GM10266 (cell line): ENCODE measurements at regions not wholly inside any gene's neighbourhood (a gene's known extent, or its start where the extent isn't known, plus 50 kb on each side); places are given as distances from the start of the nearest gene placed in this dataset.
"Not testable (repeated sequence)": the region's sequence is repeated elsewhere in the genome, so short reads cannot be mapped to it uniquely, and the experiment has no call there.

ENCODE experiments used
- DNase-seq: peaks from one replicate; pipeline ENCODE4 v3.0.0; 2012; ENCODE audit errors: extremely low spot score
- TF ChIP-seq, protein P1 (sequence below): IDR thresholded peaks from 2 replicates; pipeline ENCODE4 v1.5.1; 2012; ENCODE audit warnings: mild to moderate bottlenecking, low read depth; ENCODE audit not compliant: control insufficient read depth, insufficient read depth; ENCODE audit errors: missing control alignments

GRCh38 chr17:27951872-27952271 lies 58.7 kb upstream of the LYRM9 start:
- TF ChIP-seq, protein P1, sequence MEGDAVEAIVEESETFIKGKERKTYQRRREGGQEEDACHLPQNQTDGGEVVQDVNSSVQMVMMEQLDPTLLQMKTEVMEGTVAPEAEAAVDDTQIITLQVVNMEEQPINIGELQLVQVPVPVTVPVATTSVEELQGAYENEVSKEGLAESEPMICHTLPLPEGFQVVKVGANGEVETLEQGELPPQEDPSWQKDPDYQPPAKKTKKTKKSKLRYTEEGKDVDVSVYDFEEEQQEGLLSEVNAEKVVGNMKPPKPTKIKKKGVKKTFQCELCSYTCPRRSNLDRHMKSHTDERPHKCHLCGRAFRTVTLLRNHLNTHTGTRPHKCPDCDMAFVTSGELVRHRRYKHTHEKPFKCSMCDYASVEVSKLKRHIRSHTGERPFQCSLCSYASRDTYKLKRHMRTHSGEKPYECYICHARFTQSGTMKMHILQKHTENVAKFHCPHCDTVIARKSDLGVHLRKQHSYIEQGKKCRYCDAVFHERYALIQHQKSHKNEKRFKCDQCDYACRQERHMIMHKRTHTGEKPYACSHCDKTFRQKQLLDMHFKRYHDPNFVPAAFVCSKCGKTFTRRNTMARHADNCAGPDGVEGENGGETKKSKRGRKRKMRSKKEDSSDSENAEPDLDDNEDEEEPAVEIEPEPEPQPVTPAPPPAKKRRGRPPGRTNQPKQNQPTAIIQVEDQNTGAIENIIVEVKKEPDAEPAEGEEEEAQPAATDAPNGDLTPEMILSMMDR = no peak
- no peak for DNase-seq

- TF ChIP-seq, protein P1 = no peak
Measured at GRCh38 chr17:27952366-27952765, 59.2 kb upstream of the LYRM9 start.

GRCh38 chr17:27954548-27955495 lies 61.7 kb upstream of the LYRM9 start:
- DNase-seq = no peak
- TF ChIP-seq, protein P1 = no peak

More at GRCh38 chr17:27952366-27952765, 59.2 kb upstream of the LYRM9 start:
- no peak for DNase-seq

GRCh38 chr17:27956601-27957445 lies 63.7 kb upstream of the LYRM9 start:
- TF ChIP-seq, protein P1 = no peak
- DNase-seq = no peak

DNA sequence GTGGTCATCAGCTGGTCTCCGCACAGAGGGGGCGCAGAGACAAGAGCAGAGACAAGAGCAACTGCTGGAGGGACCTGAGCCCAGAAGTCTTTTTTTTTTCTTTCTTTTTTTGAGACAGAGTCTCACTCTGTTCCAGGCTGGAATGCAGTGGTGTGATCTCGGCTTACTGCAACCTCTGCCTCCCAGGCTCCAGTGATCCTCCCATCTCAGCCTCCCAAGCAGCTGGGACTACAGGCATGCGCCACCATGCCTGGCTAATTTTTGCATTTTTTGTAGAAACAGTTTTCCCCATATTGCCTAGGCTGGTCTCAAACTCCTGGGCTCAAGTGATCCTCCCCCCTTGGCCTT lies 64.3 kb upstream of the LYRM9 start:
- not testable (repeated sequence) for DNase-seq

DNA sequence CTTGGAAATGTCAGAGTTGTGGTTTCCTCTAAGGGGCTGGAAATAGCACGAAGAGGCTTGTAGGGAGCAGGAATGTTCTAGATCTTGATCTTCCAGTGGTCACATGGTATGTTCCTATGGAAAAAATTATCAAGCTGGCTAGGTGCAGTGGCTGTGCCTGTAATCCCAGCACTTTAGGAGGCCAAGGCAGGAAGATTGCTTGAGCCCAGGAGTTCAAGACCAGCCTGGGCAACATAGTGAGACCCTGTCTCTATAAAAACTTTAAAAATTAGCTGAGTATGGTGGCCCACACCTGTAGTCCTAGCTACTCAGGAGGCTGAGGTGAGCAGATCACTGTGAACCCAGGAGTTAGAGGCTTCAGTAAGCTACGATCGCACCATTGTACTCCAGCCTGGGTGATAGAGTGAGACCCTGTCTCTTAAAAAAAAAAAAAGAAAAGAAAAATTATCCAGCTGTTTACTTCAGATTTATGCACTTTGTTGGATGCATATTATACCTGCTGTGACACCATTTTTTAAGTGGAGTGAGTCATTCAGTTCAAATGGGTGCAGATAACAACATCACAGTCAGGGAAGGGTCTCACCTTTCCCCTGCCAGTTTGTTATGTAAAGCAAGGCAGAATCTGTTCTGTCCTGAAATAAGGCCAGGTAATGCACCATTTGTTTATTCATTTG lies 65.7 kb upstream of the LYRM9 start:
- TF ChIP-seq, protein P1 = no peak
- no peak for DNase-seq

DNA sequence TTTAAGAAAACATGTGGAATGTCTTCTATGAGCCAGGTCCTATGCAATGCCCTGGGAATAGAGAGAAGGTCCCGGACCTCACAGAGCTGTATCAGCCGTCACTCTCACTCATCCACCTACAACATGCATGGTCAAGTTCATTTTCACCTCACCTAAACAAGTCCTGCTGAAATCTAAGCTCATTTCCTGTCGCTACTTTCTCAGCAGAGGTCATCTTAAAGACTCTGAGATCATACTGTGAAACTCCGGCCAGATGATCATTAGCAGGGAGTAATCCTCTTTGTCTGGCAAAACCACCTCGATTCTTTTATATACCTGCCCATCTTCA lies 66.2 kb upstream of the LYRM9 start:
- DNase-seq = no peak
- TF ChIP-seq, protein P1 = no peak
